NCI-H2081 treated with DMSO at 0.1 percent for 48 hours (cell line): ENCODE measurements at regions not wholly inside any gene's neighbourhood (a gene's known extent, or its start where the extent isn't known, plus 50 kb on each side); places are given as distances from the start of the nearest gene placed in this dataset.

ENCODE experiments used
- DNase-seq: peaks from one replicate; lab custom pipeline; 2025; lab: John Stamatoyannopoulos, UW

DNA sequence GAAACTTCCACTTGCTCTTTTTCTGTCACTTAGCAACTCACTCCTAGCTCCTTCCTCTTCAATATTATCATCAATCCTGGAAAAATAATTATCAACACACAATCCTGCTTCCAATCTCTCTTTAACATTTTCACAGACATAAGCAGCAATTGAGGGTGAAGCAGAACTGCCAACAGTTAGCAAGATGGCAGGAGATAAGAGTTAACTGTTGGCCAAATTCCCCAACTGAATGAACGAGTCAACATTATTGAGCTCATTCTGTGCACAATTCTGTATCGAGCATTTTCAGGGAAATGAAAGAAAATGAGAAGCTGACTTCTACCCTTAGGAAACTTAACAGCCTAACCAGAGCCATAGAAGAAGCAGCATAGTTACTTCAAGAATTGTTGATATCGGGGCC is 152.0 kb downstream of the KCNA5 start:
- no peak for DNase-seq

DNA sequence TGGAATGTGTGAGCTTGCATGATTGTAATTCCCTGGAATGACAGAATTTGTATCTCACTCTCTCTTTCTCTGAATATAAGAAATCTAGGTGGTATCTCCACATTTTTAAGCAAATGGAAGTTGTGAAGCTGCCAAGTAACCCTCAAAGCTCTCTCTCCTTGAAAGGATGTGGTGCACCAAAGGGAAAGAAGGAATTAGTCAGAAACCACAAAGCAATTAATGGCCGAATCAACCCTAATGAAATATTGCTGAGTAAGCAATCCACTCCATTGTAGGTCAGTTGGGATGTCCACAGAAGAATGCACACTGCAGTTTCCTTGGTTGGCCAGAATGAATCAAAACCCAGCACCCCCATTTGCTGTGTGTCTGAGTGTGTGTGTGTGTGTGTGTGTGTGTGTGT is 153.5 kb downstream of the KCNA5 start:
- no peak for DNase-seq

DNA sequence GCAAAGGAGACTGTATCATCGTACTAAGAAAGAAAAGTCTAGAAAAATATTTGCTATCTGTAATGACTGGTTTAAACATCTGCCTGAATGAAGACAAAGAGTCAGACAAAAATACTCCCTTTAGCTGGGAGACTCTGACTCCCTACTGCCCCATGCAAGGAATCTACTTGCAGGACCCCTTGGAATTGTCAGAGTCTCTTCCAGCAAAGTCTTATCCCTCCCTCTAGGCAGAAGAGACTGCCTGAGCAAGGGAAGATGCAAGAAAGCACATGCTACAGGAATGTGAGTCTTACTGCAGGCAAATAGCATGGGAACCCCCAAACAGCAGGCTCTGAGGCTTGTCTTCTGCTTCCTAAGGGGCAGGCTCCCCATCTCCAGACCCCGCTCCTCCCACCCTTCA is 154.0 kb downstream of the KCNA5 start:
- DNase-seq = no peak

DNA sequence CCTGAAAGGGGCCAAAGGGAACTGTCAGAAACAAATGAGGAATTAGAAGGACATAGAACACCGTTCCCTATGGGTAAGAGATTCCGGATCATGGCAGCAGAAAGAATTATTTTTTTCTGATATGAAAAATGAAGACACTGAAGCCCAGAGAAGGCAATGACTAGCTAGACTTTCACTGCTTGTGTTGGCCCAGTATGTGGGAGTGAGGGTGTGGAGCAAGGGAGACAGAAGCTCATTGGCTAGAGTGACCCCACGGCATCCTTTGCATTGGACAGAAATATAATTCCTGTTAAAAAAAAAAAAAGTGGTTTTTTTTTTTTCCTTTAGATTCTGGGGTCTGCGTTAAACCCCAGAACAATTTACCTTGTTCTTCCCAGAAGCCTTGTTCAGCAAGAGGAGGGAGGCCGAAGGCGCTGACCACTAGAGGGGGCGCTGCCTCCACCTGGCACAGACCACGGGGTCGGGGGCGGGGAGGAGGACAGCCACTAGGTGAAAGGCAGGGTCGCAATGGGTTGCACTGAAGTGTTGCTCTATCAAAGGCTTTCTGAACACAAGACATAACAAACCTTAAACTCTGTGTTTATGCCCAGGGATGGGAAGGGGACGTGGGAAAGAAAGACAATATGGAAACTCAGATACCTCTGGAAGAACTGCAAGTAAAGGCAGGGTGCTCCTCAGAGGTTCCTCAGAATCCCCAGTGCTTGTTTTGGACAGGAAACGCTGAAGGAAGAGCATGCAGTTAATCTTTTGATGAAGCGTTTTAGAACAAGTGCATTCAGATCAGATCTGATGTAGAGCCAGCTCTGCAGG is 156.8 kb downstream of the KCNA5 start:
- DNase-seq = no peak

DNA sequence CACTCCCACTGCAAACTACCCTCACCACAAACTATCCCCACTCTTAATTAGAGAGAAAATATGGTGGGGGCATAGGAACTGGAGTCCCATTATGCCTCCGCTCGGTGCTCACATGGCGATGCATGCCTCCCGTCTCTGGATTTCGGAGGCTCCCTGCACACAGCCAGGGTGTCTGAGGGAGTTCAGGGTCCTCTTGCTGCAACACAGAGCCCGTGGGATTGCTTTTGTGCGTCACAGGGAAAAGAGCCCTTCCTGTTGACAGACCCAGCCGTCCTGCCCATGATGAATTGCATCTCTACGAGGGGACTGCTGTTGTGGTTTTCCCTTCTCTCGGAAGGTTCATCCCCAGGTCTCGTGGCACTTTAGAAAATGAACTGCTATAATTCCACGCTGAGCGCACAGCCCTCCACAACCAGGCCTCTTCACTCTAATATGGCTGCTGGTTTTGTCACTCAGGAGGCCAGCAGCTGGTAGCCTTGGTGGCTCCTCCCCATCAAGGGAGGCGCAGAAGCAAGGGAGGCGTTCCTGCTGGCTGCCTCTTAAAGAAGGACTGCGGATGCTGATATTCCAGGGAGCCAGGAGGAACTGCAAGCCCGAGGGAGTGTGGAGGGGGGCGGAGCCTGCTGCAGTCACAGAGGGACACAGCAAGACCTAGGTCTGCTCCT is 158.0 kb downstream of the KCNA5 start:
- DNase-seq = no peak

DNA sequence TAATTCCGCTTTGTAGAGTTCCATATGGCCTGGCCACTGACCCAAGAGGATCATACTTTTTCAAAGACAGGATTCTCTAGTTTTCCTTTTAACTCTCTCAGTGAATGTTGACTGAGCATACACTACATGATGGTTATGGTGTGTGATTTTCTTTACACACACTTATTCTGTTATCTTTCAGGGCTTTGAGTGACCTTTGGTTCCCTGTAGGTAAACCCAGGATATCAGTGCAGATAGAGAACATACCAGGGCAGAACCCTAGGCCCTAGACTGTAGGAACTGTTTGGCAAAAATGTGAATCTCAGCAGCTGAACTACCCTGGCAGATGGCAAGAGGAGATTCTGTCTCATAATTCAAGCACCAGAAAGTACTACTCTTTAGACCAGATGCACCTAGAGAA is 159.6 kb downstream of the KCNA5 start:
- no peak for DNase-seq

DNA sequence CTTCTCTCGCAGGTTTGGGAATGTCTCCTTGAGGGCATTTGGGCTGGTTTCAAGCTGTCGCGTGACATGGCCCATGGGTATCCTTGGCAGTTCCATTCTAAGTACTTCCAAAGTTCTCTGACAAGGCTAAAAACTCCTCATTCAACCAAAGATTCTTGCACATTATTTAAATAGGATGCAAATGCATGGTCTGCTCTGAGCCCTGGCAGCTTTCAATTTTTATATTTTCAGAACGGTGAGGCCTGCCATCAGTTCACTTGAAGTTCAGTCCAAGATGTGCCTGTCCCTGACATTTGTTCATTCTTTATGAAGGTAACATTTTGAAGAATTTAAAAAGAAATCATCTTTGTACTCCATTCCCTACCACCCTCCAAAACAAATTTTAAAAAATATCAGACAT is 160.0 kb downstream of the KCNA5 start:
- DNase-seq = no peak

DNA sequence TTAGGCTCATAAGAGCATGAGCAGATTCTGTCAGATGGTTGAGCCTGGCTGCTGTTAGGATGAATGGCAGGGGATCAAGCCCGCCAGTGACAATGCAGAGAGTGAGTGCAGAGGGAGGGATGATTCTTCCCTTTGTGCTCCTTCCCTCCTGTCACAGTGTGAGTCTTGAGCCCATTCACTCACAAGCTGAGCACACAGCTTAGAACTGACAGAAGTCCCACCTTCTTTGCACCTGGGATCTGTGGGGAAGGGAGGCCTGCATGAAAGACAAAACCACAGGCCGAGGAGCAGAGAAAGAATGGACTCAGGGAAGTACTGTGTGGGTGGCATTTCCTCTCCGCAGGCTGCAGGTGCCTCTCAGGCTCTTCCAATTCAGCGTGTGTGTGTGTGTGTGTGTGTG is 160.6 kb downstream of the KCNA5 start:
- DNase-seq = no peak

DNA sequence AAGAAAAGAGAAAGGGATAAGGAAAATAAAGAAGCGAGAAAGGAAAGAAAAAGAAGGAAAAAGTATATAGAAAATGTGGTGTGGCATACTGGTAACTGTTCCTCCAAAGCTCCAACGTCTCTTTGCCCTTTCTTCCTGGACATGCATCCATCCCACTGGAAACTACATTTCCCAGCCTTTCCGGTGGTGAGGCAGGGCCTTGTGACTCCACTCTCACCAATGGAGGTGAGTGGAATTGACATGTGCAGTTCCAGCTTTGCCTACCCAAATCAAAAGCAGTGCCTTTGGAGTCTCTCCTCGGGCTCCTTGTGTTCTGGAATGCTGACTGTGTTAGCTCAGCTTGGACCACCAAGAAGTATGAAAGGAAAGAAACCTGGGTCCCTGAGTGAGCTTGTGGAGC is 161.2 kb downstream of the KCNA5 start:
- no peak for DNase-seq

DNA sequence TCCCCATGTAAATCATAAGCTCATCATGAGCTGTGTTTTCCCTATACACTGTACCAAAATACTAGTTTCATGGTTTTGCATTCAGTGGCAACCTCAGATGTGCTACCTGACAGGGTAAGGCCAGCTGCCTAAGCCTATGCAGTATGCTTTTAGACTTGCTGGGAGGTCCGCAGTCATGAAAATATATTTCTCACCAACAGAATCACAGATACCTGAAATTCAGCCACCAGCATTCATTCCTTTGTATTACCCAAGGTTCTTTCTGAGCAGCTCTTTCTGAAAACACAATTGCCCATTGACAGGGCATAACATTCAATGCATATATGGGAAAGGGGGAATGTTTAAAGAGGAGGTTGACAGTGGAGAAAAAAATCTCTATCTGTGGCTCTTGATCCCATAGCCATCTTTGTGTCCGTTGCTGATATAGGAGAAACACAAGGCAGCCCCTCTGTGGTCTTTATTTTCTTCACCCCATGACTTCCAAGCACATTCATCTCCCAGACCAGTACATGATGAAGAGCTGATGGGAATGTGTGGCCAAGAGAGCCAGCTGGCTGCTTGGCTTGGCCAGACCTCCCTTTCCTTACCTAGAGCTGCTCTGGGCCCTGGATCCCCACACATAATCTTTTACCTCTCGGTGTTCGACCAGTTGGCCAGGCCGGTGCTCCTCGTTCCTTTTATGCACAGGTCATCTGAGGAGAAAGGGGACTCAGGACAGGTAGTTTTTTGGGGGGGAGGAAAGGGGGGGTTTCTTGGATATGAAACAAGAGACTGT is 162.9 kb downstream of the KCNA5 start:
- DNase-seq = no peak

DNA sequence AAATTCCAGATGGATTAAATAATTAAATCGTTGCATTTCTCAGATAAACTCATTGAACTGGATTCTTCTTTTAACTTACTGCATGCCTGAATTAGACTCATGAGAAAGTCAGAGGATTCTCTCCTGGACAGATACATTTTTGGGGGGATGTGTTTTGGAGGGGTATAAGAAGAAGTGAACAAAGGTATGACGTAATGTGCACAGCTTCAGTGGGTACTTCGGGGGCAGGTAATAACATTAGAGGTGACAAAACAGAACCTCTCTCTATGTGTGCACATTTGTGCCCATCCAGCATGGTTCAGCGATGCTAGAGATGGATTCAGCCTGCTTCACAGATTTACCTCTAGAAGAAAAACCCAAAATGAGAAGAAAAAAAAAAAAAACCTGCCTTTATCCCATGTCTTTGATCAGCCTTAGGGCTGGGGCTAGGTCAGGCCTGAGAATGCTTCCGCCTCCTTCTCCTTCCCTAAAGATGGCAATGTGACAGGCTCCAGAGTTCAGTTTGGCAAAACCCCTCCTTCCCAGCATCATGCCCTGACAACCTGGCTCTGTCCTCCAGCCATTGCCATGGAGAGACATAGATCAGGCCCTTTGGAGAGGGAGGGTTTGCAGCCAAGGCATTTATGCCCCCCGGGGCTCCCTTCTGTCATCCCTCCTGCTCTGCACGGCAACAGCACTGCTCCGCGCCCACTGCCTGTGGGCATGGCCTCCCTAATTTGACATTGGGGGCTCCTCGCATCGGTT is 166.7 kb downstream of the KCNA5 start:
- no peak for DNase-seq

DNA sequence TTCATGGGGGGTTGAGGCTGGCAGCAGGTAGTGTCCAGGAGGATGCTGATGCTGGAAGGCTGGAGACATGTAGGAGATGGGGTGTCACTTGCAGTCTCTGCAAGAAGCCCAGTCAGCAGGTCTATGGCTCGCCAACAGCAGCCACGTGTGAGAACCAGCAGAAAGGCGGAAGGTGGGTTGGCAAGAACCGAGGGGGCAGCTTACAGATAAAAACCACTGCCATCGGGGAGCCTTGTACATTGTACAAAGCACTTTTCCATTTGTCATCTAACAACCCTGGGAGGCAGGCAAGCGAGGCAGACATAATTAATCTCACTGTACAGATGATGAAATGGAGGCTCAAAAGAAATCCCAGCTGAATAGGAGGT is 167.2 kb downstream of the KCNA5 start:
- no peak for DNase-seq

DNA sequence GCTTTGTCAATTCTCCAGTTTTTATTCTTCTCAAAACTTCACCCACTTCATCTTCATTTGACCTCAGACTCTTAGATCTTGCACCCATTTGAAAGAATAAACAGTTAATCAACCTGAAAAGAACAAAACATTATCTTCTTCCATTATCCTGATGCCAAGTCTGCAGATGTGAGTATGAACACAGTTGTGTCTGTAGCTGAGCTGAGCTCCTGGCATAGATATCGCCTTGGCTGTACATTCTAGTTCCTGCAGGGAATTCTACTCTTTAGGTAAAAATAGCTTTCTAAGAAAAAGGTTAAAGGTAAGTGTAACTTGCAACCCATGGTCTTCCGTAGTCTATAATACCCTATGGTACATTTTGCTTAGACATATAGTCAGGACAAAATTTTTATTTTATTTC is 169.7 kb downstream of the KCNA5 start:
- no peak for DNase-seq

DNA sequence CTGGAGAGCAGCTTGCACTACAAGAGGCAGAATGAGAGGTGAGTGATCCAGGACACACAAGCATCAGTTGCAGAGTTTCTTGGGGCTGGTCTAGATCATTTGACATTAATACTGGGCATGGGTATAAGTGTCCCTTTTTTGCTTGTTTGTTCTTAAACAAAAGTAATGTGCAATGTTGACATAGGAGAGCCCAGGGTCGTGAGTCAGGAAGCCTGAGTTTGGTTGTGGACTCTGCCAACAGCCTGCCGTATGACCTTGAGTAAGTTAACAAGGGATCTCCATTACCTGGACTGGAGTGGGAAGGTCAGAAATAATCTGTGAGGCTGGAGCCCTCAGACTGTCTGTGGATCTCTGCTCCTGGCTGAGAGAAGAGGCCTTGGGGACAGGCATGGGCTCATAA is 170.3 kb downstream of the KCNA5 start:
- no peak for DNase-seq

DNA sequence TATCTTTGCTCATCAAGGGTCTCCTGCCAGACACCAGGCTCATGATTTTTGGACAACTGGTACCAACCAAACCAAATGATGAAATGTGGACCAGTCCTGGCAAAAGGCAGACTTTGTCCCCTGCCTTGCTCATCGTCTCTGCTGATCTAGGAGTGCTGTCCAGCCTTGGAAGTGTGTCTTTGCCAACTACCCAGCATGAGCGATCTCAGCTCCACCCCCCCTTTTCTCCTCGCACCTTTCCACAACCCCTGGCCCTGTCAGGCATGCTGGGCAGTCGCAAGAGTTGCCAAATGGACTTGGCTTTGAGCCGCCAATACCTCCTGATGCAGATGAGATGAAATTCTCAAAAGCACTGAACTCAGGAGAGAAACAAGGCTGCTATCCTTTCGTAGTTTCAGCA is 174.3 kb downstream of the KCNA5 start:
- DNase-seq = no peak

DNA sequence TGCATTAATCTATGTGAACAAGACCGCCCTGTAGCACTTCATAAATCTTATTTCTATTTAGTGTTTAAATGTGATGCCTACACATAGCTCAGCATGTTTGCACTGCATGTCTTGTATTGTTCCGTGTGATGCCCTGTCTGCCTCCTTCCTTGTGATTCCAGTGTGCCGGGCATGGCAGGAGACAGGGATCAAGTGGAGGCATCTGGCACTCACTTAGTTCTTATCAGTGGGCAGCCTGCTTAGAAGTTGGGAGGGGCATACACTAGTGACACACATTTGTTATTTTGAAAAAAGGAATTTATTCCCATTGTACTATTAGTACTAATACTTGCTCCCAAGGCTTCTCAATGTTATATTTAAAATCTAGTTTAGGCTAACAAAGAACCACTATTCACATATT is 176.4 kb downstream of the KCNA5 start:
- DNase-seq = no peak

DNA sequence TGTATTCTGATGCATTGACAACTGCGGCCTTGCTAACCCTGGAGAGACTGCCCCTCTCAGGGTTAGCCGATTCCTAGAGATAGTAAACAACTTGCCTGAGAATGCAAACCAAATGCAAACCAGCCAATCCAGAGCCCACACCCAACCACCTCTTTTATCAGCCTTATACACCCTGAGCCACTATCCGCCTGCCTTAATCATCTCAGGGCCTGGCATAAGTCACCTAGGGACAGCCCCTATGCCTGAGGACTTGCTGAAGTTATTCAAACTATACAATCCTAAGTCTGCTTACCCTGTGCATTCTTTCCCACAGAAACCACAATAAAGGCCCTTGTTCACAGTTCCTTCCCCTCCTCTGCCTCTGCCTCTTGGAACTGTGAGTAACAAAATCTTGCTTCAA is 177.2 kb downstream of the KCNA5 start:
- no peak for DNase-seq

DNA sequence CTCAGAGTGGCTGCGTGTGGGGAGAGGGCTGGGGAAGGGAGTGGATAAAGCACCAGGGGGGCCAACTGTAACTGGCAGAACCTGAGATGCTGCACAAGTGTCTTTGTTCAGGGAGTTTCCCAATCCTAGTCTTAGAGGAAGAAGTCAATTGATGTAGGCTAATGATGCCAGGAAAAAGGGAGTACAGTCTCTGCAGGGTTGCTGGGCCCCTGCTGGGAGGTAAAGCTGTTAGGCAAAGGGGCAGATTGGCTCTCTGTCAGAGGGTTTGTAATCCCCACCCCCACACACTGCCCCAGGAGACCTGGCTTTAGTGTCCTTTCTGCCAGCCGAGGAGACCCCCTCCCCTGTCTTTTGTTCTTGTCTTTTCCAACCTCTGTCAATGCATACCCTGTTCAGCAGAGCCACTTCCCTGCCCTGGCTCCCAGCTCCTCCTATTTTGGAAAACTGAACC is 178.4 kb downstream of the KCNA5 start:
- DNase-seq = no peak

DNA sequence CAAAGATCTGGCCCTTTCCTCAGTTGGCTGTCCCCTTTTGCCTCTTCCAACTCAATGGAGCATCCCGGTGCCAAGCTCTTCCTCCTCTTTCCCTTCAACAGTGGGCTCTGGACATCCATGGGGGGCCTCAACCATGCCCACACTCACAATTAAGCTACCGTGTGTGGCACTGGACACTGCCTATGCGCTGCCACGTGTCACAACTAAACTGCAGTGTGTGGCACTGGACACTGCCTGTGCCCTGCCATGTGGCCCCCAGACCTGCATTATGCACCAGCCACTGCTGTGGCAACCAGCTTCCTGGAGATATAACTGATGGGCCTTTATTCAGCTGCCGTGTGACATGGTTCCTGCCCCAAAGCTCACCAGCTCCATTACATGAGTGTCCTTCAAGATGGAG is 179.1 kb downstream of the KCNA5 start:
- DNase-seq = no peak

DNA sequence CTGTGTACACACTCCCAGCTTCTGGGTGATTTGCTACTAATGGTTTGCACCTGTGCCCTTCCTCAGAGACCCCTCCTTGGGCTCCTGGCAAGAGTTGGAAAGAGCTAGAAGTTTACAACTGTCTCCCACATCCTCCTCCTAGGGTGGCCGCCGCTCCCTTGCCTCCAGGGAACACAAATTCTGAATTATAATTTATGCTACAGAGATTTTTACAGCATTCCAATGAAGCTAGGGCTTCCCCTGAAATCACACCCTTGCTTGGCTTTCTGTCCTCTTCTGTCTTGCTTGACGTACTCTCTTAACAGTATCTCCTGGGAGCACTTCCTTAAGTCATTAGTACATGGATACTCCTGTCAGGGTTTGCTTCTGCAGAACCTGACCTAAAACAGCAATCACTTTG is 180.2 kb downstream of the KCNA5 start:
- DNase-seq = no peak

DNA sequence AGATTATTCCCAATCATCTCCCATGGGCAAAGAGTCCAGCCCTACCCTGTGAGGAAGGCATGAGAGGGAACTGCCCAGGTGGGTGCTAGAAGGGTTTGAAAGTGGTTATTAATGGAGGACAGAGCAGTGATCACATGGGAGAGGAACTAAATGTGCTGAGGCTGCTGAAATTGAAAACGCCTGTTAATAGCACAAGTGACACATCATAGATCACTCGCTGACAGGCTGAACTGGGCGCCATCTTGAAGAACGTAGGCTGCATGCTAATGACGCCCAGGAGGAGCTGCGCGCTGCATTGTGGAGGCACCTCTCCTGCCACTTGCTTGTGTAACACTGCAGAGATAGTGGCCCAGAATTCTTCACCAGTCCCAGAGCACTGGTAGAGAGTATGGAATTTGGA is 182.9 kb downstream of the KCNA5 start:
- DNase-seq = no peak

DNA sequence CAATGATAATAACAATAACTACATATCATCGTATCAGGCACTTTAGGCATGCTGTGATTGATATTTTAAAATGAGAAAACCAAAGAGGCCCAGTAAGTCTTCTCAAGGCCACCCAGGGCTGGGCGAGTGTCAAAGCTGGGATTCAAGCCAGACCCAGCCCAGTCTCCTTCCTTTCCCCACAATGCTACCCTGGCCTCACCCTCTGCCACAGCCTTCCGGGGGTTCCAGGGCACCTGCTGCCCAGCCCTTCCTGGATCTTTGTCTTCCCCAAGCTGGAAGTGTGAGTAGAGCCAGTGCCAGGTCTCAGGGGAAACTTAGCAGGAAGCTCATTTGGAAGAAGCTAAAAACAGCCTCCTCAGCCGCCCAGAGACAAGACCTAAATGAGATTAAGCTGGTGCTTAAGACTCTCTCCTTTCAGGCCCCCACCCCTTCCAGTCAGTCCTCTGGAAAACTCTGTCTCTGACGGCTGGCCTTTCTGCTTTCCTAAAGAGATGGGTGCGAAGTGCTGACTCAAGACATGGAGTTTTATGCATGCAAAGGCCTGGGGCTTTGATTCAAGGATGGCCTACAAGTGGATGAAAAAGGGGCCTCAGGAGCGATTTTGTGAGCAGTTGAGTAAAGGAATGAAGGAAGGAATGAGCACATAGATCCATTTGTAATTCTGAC is 184.2 kb downstream of the KCNA5 start:
- no peak for DNase-seq
